Prostate gland (tissue), 2 donors: ENCODE measurements at regions not wholly inside any gene's neighbourhood (a gene's known extent, or its start where the extent isn't known, plus 50 kb on each side); places are given as distances from the start of the nearest gene placed in this dataset.

Source experiments
- DNase-seq: peaks from one replicate; pipeline ENCODE4 v3.0.0-alpha.2; 2019; ENCODE audit warnings: low spot score
- H3K27ac ChIP-seq, 2 donors: fragments of 200-600 bp; sonication (generic); 2 replicates each; pipeline ENCODE4 v1.5.1; 2017 to 2019
- H3K27me3 ChIP-seq: fragments of 200-600 bp; sonication (generic); replicated peaks from 2 replicates; pipeline ENCODE4 v1.5.1; 2019; ENCODE audit not compliant: insufficient read depth
- H3K36me3 ChIP-seq, 2 donors: fragments of 200-600 bp; sonication (generic); 1 replicate in 1 of 2; 2 replicates in 1 of 2; pipeline versions ENCODE4 v1.5.1 to v1.8.1; 2017 to 2019
- H3K4me1 ChIP-seq: fragments of 200-600 bp; sonication (generic); replicated peaks from 2 replicates; pipeline ENCODE4 v1.5.1; 2019
- H3K4me3 ChIP-seq, 2 donors: fragments of 200-600 bp; sonication (generic); 2 replicates each; pipeline ENCODE4 v1.5.1; 2017 to 2019
- H3K9me3 ChIP-seq: fragments of 200-600 bp; sonication (generic); 2 replicates; pipeline ENCODE4 v1.5.1; 2017
- POLR2A ChIP-seq: fragments of 450-650 bp; IDR thresholded peaks from one replicate; pipeline ENCODE4 v1.6.1; 2016; ENCODE audit warnings: antibody characterized with exemption, mild to moderate bottlenecking
- POLR2AphosphoS5 ChIP-seq: sonication (generic); formaldehyde crosslinking; IDR thresholded peaks from one replicate; pipeline ENCODE4 v1.6.1; 2017; ENCODE audit warnings: antibody characterized with exemption
- WGBS: methylation state at CpG from one replicate; pipeline ENCODE4 v1.1.5; 2018; 5-methylcytosine and 5-hydroxymethylcytosine counted together
- intact Hi-C: fragments of 100-400 bp; cut with DNase I; formaldehyde crosslinking; loops from one replicate; pipeline ENCODE4 v1.14.2; 2022
- TF ChIP-seq, protein P1 (sequence below), 4 experiments: fragments of 200-600 bp in 2 of 4; fragments of 450-650 bp in 2 of 4; sonication (generic) in 2 of 4; IDR thresholded peaks; 1 replicate in 3 of 4; 2 replicates in 1 of 4; pipeline ENCODE4 v1.5.1; 2016 to 2019; ENCODE audit warnings: antibody characterized with exemption in 4 of 4, mild to moderate bottlenecking in 2 of 4, moderate library complexity in 2 of 4

DNA sequence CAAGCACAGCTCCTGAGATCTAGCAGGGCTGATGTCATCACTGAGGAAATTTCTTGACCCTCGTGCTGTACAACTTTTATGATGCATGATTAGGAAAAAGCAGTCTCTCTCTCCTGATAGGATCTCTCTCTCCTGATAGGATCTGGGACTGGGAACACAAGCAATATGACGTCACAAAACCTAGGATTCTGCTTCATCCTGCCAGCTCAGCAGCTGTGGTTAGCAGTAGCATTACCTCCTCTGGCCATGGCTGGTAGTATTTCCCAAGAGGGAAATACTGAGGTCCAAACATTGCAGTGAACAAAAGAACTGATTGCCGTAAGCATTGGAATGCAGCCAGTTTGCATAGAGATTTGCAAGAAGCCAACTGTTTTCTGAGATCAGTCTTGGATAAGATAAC, 521.2 kb upstream of the POU3F3 start:
- Histone ChIP-seq H3K27ac (no peak overlapping the region), H3K9me3 (no peaks in the 10 kb centered on the region), H3K36me3 (no peaks in the 10 kb centered on the region), H3K4me3 (no peak overlapping the region), H3K27me3 (no peaks in the 10 kb centered on the region), H3K4me1 (no peaks in the 10 kb centered on the region)
- no peak for DNase-seq
- intact Hi-C loops = no loop called here
- WGBS = 10% methylated on average over 3 of the region's 3 CpGs
- TF ChIP-seq, protein P1, sequence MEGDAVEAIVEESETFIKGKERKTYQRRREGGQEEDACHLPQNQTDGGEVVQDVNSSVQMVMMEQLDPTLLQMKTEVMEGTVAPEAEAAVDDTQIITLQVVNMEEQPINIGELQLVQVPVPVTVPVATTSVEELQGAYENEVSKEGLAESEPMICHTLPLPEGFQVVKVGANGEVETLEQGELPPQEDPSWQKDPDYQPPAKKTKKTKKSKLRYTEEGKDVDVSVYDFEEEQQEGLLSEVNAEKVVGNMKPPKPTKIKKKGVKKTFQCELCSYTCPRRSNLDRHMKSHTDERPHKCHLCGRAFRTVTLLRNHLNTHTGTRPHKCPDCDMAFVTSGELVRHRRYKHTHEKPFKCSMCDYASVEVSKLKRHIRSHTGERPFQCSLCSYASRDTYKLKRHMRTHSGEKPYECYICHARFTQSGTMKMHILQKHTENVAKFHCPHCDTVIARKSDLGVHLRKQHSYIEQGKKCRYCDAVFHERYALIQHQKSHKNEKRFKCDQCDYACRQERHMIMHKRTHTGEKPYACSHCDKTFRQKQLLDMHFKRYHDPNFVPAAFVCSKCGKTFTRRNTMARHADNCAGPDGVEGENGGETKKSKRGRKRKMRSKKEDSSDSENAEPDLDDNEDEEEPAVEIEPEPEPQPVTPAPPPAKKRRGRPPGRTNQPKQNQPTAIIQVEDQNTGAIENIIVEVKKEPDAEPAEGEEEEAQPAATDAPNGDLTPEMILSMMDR (IDR thresholded peaks at IDR 0.05) = no peak
- TF ChIP-seq POLR2A (no peak), POLR2AphosphoS5 (no peak)

DNA sequence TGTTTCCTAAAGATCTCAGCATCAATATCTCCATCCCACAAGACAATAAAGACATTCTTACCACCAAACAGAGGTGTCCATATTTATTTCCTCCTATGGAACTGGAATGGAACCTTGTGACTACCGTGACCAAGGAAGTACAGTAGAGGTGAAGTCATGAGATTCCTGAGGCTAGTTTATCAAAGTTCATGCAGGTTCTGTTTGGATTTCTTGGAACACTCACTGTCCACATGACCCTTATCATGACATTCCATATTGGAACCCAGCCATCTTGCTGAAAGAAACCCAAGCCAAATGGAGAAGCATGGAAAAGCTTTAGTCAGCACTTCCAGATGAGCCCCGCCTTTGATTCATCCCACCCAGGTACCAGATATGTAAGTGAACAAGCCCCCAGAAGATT, 516.0 kb upstream of the POU3F3 start:
- H3K9me3 ChIP-seq = no peaks in the 10 kb centered on the region
- H3K27me3 ChIP-seq = no peaks in the 10 kb centered on the region
- H3K4me3 ChIP-seq = no peak overlapping the region
- no peak for DNase-seq
- WGBS = 50% methylated on average over 2 of the region's 2 CpGs
- no peaks in the 10 kb centered on the region for H3K36me3 ChIP-seq
- TF ChIP-seq, protein P1 (IDR thresholded peaks at IDR 0.05) = no peak
- no peak for TF ChIP-seq POLR2A
- no peak for TF ChIP-seq POLR2AphosphoS5
- H3K4me1 ChIP-seq = no peaks in the 10 kb centered on the region
- no peak overlapping the region for H3K27ac ChIP-seq
- intact Hi-C loops = no loop called here

DNA sequence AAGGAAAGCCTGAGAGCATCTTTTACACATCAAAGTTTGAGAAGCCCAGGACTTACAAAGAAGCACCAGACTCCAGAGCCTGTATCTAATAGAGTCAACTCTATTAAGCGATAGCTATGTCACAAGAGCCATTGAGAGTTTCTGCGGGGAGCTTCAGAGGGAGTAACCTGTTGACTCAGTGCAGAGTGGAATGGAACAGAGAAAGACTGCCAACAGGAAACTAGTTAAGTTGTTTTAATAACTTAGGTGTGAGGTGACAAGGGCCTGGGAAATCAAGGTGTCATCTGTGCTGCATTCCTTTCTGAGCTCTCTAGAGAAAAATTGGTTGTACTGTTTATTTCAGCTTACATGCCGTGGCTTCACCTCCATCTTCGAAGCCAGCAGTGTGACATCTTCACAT, 513.8 kb upstream of the POU3F3 start:
- no peak overlapping the region for H3K27ac ChIP-seq
- H3K36me3 ChIP-seq = no peaks in the 10 kb centered on the region
- H3K27me3 ChIP-seq = no peaks in the 10 kb centered on the region
- intact Hi-C loops = no loop called here
- 57% methylated on average over 4 of the region's 4 CpGs for WGBS
- DNase-seq = no peak
- H3K4me1 ChIP-seq = no peaks in the 10 kb centered on the region
- H3K4me3 ChIP-seq = no peak overlapping the region
- no peaks in the 10 kb centered on the region for H3K9me3 ChIP-seq
- TF ChIP-seq, protein P1 (IDR thresholded peaks at IDR 0.05) = no peak
- TF ChIP-seq POLR2A = no peak
- no peak for TF ChIP-seq POLR2AphosphoS5

DNA sequence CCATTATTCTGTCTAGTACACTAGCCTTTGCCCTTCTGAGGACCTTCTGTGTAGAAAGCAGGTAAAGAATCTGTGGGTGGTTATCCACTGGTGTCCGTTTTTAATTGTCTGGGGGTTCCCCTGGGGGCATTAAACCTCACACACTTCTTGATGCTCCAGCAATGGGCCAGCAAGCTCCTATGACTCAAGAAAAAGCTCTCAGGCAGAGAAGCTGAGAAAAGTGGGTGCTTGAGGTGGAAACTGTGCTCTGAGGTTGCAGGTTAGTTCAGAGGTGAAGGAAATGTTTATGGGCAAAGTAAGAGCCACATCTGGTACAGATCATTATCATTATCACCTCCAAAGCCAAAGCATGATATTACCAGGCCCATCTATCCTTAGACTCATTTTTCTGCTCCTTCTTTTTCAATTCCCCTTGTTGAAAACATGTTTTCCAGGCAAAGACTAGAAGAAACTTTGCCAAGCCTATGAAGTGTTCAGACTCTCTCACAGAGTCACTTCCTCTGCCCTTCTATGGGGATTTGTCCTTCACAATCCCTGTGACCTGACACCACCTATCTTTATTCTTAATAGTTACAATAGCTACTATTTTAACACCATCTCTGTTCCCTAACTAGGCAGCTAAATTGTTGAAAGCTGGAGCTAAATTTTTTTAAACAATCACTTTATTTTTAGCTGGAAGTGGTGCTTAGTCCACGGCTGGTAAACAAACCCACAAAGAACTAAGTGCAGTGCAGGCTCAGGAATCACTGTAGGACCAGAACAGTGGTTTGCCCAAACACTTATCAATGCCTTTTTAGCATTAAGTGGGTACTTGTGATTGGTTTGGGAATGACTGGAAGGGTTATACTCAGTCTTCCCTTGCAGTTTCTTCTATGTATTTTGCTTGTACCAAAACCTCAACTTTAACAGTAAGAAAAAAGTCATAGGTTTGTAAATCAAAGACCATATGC, 512.8 kb upstream of the POU3F3 start:
- H3K4me3 ChIP-seq = no peak overlapping the region
- no peaks in the 10 kb centered on the region for H3K36me3 ChIP-seq
- 52% methylated on average over 2 of the region's 2 CpGs for WGBS
- TF ChIP-seq, protein P1 (IDR thresholded peaks at IDR 0.05) = no peak
- TF ChIP-seq POLR2A (no peak), POLR2AphosphoS5 (no peak)
- no peaks in the 10 kb centered on the region for H3K4me1 ChIP-seq
- intact Hi-C loops = no loop called here
- H3K27me3 ChIP-seq = no peaks in the 10 kb centered on the region
- no peak overlapping the region for H3K27ac ChIP-seq
- H3K9me3 ChIP-seq = no peaks in the 10 kb centered on the region
- DNase-seq = no peak

DNA sequence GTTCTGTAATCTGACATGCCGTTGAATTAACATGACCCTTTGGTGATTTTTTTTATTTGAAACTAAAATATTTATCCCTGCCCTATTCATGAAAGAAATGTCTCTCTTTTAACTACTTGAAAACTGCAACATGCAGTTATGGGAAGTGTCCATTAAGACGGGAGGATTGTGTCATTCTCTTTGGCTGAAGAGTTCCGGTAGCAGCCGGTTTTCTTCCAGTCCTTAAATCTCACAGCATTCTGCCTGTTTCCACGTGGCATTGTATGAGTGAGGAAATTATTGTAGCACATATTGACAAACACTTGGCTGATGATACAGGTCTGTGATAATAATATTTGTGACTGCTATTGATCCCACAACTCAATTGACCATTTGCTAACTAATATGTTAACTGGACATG, 509.6 kb upstream of the POU3F3 start:
- no peaks in the 10 kb centered on the region for H3K9me3 ChIP-seq
- no peaks in the 10 kb centered on the region for H3K27me3 ChIP-seq
- no peak overlapping the region for H3K4me3 ChIP-seq
- WGBS = 21% methylated on average over 5 of the region's 5 CpGs
- TF ChIP-seq POLR2AphosphoS5 (no peak), POLR2A (no peak)
- TF ChIP-seq, protein P1 (IDR thresholded peaks at IDR 0.05) = no peak
- H3K4me1 ChIP-seq = no peaks in the 10 kb centered on the region
- no peaks in the 10 kb centered on the region for H3K36me3 ChIP-seq
- no peak overlapping the region for H3K27ac ChIP-seq
- no peak for DNase-seq
- intact Hi-C loops = no loop called here
